GM23338 (cell line): ENCODE measurements at regions not wholly inside any gene's neighbourhood (a gene's known extent, or its start where the extent isn't known, plus 50 kb on each side); places are given as distances from the start of the nearest gene placed in this dataset.

Experiments used
- ATAC-seq: fragments of 200-7000 bp; cut with Tn5 transposase; 3 replicates; pipeline ENCODE4 v1.9.1; 2020
- DNase-seq: peaks from one replicate; pipeline ENCODE4 v3.0.0-alpha.2; 2015; ENCODE audit warnings: low spot score
- H2AFZ ChIP-seq: fragments of 200-600 bp; sonication (generic); 2 replicates; pipeline ENCODE4 v1.8.0; 2016; ENCODE audit warnings: antibody characterized with exemption, mild to moderate bottlenecking, moderate library complexity
- H3F3A ChIP-seq: fragments of 200-600 bp; sonication (generic); replicated peaks from 2 replicates; pipeline ENCODE4 v1.8.0; 2017; ENCODE audit warnings: antibody characterized with exemption, mixed run types, low read depth
- H3K27ac ChIP-seq: fragments of 200-600 bp; sonication (generic); 2 replicates; pipeline ENCODE4 v1.6.1; 2016; ENCODE audit warnings: low read depth
- H3K27me3 ChIP-seq: fragments of 200-600 bp; sonication (generic); 2 replicates; pipeline ENCODE4 v1.8.0; 2016; ENCODE audit warnings: mild to moderate bottlenecking, mixed run types, moderate library complexity; ENCODE audit not compliant: insufficient read depth
- H3K36me3 ChIP-seq: fragments of 200-600 bp; sonication (generic); 2 replicates; pipeline ENCODE4 v1.8.0; 2016; ENCODE audit warnings: mild to moderate bottlenecking; ENCODE audit not compliant: insufficient read depth
- H3K4me1 ChIP-seq: fragments of 200-600 bp; sonication (generic); 2 replicates; pipeline ENCODE4 v1.8.0; 2016; ENCODE audit warnings: mild to moderate bottlenecking, moderate library complexity; ENCODE audit not compliant: insufficient read depth
- H3K4me2 ChIP-seq: fragments of 200-600 bp; sonication (generic); 2 replicates; pipeline ENCODE4 v1.7.1; 2017; ENCODE audit warnings: mixed run types
- H3K4me3 ChIP-seq: fragments of 200-600 bp; sonication (generic); 2 replicates; pipeline ENCODE4 v1.6.1; 2016; ENCODE audit warnings: mixed run types
- H3K79me2 ChIP-seq: fragments of 200-600 bp; sonication (generic); replicated peaks from 2 replicates; pipeline ENCODE4 v1.8.0; 2017; ENCODE audit warnings: mild to moderate bottlenecking; ENCODE audit not compliant: insufficient read depth
- H3K9me2 ChIP-seq: fragments of 200-600 bp; sonication (generic); 2 replicates; pipeline ENCODE4 v1.8.0; 2017; ENCODE audit not compliant: insufficient read depth
- H4K20me1 ChIP-seq: fragments of 200-600 bp; sonication (generic); replicated peaks from 2 replicates; pipeline ENCODE4 v1.8.0; 2017; ENCODE audit warnings: mild to moderate bottlenecking; ENCODE audit not compliant: insufficient read depth
- H3K27ac Mint-ChIP-seq: 2 replicates; pipeline ENCODE4 v1.8.0; 2020; ENCODE audit warnings: inconsistent platforms, mild to moderate bottlenecking, moderate library complexity, mixed read lengths
- H3K27me3 Mint-ChIP-seq: 3 replicates; pipeline ENCODE4 v1.8.0; 2022; ENCODE audit warnings: low read depth, mild to moderate bottlenecking, moderate library complexity, mixed read lengths, inconsistent platforms; ENCODE audit not compliant: insufficient read depth, poor library complexity
- H3K36me3 Mint-ChIP-seq: 3 replicates; pipeline ENCODE4 v1.8.0; 2021; ENCODE audit warnings: low read depth, mild to moderate bottlenecking, inconsistent platforms, moderate library complexity, mixed read lengths
- H3K4me1 Mint-ChIP-seq: 3 replicates; pipeline ENCODE4 v1.8.0; 2020; ENCODE audit warnings: mild to moderate bottlenecking, inconsistent platforms, mixed read lengths
- H3K4me3 Mint-ChIP-seq: 3 replicates; pipeline ENCODE4 v1.8.0; 2021; ENCODE audit warnings: moderate library complexity, mild to moderate bottlenecking, inconsistent platforms, mixed read lengths
- H3K9me3 Mint-ChIP-seq: 3 replicates; pipeline ENCODE4 v1.8.0; 2020; ENCODE audit warnings: moderate library complexity, mild to moderate bottlenecking, inconsistent platforms, mixed read lengths
- CREB1 ChIP-seq: fragments of 250-450 bp; sonication (Bioruptor Pico); IDR thresholded peaks from 2 replicates; pipeline ENCODE4 v1.5.0; 2020; ENCODE audit warnings: low read depth, mild to moderate bottlenecking, moderate library complexity
- EZH2phosphoT487 ChIP-seq: fragments of 200-600 bp; sonication (generic); IDR thresholded peaks from one replicate; pipeline ENCODE4 v1.8.1; 2018; ENCODE audit warnings: antibody characterized with exemption; ENCODE audit not compliant: unreplicated experiment
- JUNB ChIP-seq: IDR thresholded peaks from one replicate; pipeline ENCODE4 v1.6.1; 2016; ENCODE audit warnings: antibody characterized with exemption; ENCODE audit not compliant: unreplicated experiment
- NANOG ChIP-seq: IDR thresholded peaks from 2 replicates; pipeline ENCODE4 v1.6.1; 2016; ENCODE audit warnings: antibody characterized with exemption, borderline replicate concordance
- POLR2AphosphoS5 ChIP-seq: IDR thresholded peaks from 2 replicates; pipeline ENCODE4 v1.6.1; 2016; ENCODE audit warnings: antibody characterized with exemption, low read depth
- STAT1 ChIP-seq: IDR thresholded peaks from one replicate; pipeline ENCODE4 v1.6.1; 2016; ENCODE audit warnings: antibody characterized with exemption; ENCODE audit not compliant: unreplicated experiment
- ZNF114 ChIP-seq: fragments of 250-450 bp; sonication (Bioruptor Pico); IDR thresholded peaks from 2 replicates; pipeline ENCODE4 v1.5.0; 2020; ENCODE audit warnings: mild to moderate bottlenecking, moderate library complexity
- ZNF331 ChIP-seq: fragments of 250-450 bp; sonication (Bioruptor Pico); IDR thresholded peaks from 2 replicates; pipeline ENCODE4 v1.5.0; 2020; ENCODE audit warnings: low read depth, mild to moderate bottlenecking, moderate library complexity
- TF ChIP-seq, protein P1 (sequence below): IDR thresholded peaks from 2 replicates; pipeline ENCODE4 v1.6.1; 2016; ENCODE audit warnings: antibody characterized with exemption
- TF ChIP-seq, protein P2 (sequence below): fragments of 250-450 bp; sonication (Bioruptor Pico); IDR thresholded peaks from 2 replicates; pipeline ENCODE4 v1.5.0; 2020; ENCODE audit warnings: mild to moderate bottlenecking, moderate library complexity
- TF ChIP-seq, protein P3 (sequence below), 2 experiments: fragments of 200-600 bp in 1 of 2; sonication (generic) in 1 of 2; conservative IDR thresholded peaks; 2 replicates each; pipeline versions ENCODE4 v1.5.1 to v1.6.1; 2016 to 2017; ENCODE audit warnings: antibody characterized with exemption in 2 of 2, low read depth in 2 of 2, mild to moderate bottlenecking in 2 of 2, moderate library complexity in 1 of 2

DNA sequence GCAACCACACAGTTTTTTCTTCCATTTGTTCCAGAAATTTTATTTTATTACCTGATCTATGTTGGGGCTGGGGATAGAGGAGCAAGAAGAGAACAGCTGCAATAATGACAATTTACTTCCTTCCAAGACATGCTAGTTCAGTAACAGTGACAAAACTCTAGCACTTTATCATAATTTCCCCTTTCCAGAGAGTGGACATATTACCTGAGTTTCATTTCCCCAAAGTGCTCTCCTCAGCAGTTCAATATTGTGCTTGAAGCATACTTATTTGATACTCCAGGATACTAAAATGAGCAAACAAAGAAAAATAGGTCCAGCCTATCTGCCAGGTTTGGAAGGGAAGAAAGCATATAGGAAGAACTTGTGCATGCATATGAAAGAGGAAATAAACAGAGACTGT is 157.7 kb downstream of the ID4 start:
- ATAC-seq (no peak), DNase-seq (no peak)
- H3K4me3 ChIP-seq, result no peak overlapping the region
- Mint-ChIP-seq H3K4me3 (no peak overlapping the region), H3K9me3 (peaks cover 2% of the 10 kb centered on the region; the same call in 1 of the 3 replicates), H3K36me3 (no peaks in the 10 kb centered on the region), H3K27ac (no peak overlapping the region), H3K27me3 (peaks cover 1% of the 10 kb centered on the region), H3K4me1 (peaks cover 10% of the 10 kb centered on the region)
- no peaks in the 10 kb centered on the region for H3K36me3 ChIP-seq
- no peak overlapping the region for H3K4me2 ChIP-seq
- no peak overlapping the region for H2AFZ ChIP-seq
- H3K4me1 ChIP-seq, result no peaks in the 10 kb centered on the region; the same call in 1 of the 2 replicates
- no peaks in the 10 kb centered on the region for H3K79me2 ChIP-seq
- H4K20me1 ChIP-seq, result no peaks in the 10 kb centered on the region
- TF ChIP-seq JUNB, result no peak
- H3K27ac ChIP-seq, result no peak overlapping the region
- H3K27me3 ChIP-seq, result no peaks in the 10 kb centered on the region
- peaks cover 8% of the 10 kb centered on the region; the same call in 1 of the 2 replicates for H3K9me2 ChIP-seq
- H3F3A ChIP-seq, result no peaks in the 10 kb centered on the region

DNA sequence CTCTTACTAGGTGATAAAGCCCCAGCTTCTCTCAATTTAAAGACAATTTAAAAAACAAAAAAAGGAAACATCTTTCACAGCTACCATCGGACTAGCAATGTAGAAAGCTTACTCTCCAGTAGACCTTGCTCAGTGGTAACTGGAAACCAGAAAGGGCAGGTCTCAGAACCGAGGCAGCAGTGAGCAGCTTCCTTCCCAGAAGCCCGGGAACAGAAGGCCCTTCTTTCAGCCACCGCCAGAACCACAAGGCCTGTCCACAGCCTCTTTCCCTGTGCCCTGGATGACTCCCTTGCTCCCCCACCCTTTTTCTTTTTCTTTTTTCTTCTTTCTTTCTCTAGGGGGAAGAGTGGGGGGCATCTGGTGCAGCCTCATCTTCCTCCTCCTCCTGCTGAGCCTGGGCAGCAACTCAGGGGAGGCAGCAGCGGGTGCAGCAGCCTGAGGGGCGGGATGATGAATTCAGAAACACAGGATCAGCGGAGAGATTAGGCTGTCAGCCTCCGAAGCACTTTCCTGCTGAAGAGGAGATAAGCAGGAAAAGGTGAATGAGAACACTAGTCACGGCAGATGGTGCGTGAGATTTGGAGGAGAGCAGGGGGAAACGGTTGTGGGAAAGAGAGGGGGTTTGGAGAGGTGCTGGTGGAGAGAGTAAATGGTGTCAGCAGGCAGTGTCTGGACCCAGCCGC is 158.5 kb downstream of the ID4 start:
- Histone ChIP-seq H3K9me2 (peaks cover 12% of the 10 kb centered on the region; the same call in 1 of the 2 replicates), H3F3A (no peaks in the 10 kb centered on the region), H3K4me2 (0 out of 2 replicates have a peak overlapping the region, but pooled peaks have one; percentile 32), H3K27ac (no peak overlapping the region), H3K27me3 (no peaks in the 10 kb centered on the region), H2AFZ (peak overlapping the region; percentile 99), H3K4me3 (no peak overlapping the region), H3K4me1 (no peaks in the 10 kb centered on the region; the same call in 1 of the 2 replicates), H3K79me2 (no peaks in the 10 kb centered on the region), H4K20me1 (no peaks in the 10 kb centered on the region), H3K36me3 (no peaks in the 10 kb centered on the region)
- DNase-seq, result peak; percentile 14
- peaks cover 1% of the 10 kb centered on the region for H3K27me3 Mint-ChIP-seq
- H3K4me1 Mint-ChIP-seq, result peaks cover 10% of the 10 kb centered on the region
- no peaks in the 10 kb centered on the region for H3K36me3 Mint-ChIP-seq
- peaks cover 3% of the 10 kb centered on the region; the same call in 1 of the 3 replicates for H3K9me3 Mint-ChIP-seq
- ATAC-seq, result peak; percentile 73
- H3K27ac Mint-ChIP-seq, result no peak overlapping the region
- H3K4me3 Mint-ChIP-seq, result no peak overlapping the region
- TF ChIP-seq EZH2phosphoT487 (no peak), POLR2AphosphoS5 (no peak), JUNB (no peak), CREB1 (no peak), STAT1 (no peak), ZNF331 (CRISPR knock-in tag) (no peak), ZNF114 (no peak), NANOG (no peak)
- TF ChIP-seq, protein P1, sequence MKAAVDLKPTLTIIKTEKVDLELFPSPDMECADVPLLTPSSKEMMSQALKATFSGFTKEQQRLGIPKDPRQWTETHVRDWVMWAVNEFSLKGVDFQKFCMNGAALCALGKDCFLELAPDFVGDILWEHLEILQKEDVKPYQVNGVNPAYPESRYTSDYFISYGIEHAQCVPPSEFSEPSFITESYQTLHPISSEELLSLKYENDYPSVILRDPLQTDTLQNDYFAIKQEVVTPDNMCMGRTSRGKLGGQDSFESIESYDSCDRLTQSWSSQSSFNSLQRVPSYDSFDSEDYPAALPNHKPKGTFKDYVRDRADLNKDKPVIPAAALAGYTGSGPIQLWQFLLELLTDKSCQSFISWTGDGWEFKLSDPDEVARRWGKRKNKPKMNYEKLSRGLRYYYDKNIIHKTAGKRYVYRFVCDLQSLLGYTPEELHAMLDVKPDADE, result no peak
- TF ChIP-seq, protein P2, sequence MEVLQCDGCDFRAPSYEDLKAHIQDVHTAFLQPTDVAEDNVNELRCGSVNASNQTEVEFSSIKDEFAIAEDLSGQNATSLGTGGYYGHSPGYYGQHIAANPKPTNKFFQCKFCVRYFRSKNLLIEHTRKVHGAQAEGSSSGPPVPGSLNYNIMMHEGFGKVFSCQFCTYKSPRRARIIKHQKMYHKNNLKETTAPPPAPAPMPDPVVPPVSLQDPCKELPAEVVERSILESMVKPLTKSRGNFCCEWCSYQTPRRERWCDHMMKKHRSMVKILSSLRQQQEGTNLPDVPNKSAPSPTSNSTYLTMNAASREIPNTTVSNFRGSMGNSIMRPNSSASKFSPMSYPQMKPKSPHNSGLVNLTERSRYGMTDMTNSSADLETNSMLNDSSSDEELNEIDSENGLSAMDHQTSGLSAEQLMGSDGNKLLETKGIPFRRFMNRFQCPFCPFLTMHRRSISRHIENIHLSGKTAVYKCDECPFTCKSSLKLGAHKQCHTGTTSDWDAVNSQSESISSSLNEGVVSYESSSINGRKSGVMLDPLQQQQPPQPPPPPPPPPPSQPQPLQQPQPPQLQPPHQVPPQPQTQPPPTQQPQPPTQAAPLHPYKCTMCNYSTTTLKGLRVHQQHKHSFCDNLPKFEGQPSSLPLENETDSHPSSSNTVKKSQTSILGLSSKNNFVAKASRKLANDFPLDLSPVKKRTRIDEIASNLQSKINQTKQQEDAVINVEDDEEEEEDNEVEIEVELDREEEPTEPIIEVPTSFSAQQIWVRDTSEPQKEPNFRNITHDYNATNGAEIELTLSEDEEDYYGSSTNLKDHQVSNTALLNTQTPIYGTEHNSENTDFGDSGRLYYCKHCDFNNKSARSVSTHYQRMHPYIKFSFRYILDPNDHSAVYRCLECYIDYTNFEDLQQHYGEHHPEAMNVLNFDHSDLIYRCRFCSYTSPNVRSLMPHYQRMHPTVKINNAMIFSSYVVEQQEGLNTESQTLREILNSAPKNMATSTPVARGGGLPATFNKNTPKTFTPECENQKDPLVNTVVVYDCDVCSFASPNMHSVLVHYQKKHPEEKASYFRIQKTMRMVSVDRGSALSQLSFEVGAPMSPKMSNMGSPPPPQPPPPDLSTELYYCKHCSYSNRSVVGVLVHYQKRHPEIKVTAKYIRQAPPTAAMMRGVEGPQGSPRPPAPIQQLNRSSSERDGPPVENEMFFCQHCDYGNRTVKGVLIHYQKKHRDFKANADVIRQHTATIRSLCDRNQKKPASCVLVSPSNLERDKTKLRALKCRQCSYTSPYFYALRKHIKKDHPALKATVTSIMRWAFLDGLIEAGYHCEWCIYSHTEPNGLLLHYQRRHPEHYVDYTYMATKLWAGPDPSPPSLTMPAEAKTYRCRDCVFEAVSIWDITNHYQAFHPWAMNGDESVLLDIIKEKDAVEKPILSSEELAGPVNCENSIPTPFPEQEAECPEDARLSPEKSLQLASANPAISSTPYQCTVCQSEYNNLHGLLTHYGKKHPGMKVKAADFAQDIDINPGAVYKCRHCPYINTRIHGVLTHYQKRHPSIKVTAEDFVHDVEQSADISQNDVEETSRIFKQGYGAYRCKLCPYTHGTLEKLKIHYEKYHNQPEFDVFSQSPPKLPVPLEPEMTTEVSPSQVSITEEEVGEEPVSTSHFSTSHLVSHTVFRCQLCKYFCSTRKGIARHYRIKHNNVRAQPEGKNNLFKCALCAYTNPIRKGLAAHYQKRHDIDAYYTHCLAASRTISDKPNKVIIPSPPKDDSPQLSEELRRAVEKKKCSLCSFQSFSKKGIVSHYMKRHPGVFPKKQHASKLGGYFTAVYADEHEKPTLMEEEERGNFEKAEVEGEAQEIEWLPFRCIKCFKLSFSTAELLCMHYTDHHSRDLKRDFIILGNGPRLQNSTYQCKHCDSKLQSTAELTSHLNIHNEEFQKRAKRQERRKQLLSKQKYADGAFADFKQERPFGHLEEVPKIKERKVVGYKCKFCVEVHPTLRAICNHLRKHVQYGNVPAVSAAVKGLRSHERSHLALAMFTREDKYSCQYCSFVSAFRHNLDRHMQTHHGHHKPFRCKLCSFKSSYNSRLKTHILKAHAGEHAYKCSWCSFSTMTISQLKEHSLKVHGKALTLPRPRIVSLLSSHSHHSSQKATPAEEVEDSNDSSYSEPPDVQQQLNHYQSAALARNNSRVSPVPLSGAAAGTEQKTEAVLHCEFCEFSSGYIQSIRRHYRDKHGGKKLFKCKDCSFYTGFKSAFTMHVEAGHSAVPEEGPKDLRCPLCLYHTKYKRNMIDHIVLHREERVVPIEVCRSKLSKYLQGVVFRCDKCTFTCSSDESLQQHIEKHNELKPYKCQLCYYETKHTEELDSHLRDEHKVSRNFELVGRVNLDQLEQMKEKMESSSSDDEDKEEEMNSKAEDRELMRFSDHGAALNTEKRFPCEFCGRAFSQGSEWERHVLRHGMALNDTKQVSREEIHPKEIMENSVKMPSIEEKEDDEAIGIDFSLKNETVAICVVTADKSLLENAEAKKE (CRISPR knock-in tag), result no peak
- TF ChIP-seq, protein P3, sequence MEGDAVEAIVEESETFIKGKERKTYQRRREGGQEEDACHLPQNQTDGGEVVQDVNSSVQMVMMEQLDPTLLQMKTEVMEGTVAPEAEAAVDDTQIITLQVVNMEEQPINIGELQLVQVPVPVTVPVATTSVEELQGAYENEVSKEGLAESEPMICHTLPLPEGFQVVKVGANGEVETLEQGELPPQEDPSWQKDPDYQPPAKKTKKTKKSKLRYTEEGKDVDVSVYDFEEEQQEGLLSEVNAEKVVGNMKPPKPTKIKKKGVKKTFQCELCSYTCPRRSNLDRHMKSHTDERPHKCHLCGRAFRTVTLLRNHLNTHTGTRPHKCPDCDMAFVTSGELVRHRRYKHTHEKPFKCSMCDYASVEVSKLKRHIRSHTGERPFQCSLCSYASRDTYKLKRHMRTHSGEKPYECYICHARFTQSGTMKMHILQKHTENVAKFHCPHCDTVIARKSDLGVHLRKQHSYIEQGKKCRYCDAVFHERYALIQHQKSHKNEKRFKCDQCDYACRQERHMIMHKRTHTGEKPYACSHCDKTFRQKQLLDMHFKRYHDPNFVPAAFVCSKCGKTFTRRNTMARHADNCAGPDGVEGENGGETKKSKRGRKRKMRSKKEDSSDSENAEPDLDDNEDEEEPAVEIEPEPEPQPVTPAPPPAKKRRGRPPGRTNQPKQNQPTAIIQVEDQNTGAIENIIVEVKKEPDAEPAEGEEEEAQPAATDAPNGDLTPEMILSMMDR (conservative IDR thresholded peaks at IDR 0.05; ENCODE audit: low read depth in 2 of 2), result no peak
